ENCODE measurements at regions not wholly inside any gene's neighbourhood (a gene's known extent, or its start where the extent isn't known, plus 50 kb on each side); places are given as distances from the start of the nearest gene placed in this dataset.

DNA sequence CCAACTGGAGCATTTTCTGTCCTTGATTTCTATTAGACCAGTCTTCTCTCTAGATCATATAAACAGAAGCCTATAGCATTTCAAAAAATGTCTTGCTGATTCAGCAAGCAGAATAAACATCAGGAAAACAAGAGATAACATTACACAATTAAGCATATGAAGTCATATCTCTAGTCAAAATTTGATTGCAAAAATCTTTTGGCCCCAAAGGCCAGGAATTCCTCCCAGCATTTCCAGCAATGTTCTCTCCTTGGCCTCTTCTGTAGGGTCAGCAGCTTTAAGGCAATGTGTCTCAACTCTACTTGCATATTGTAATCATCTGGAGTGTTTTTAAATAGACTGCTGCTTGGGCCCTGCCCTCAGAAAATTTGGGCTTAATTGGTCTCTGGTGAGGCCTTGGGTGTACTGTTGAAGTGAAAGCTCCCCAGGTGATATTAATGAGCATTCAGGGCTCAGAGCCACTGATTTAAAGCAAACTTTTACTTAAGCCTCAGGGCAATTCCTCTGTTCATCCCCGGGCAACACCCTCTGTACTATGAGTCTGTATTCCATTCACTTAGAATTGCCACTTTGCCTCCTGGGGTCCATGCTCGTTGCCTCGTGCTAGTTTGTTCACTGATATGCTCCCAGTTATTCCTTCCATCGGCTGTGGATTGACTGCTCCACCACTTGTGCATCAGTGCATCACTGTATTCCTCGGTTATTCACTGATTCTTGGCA, 1072.6 kb downstream of the ROBO2 start:
- H3K27me3 ChIP-seq (ENCODE audit: control insufficient read depth, extremely low read depth, insufficient read depth, low read length), result no peaks in the 10 kb centered on the region
- H3K4me1 ChIP-seq (ENCODE audit: control insufficient read depth, extremely low read depth, insufficient read depth, low read length), result no peaks in the 10 kb centered on the region
- no peak overlapping the region for H3K4me2 ChIP-seq (ENCODE audit: control insufficient read depth, extremely low read depth, insufficient read depth, low read depth, low read length)
- FAIRE-seq (peak; percentile 17), DNase-seq (ENCODE audit: low read depth, low spot score) (no peak)
- no peak overlapping the region for H2AFZ ChIP-seq (ENCODE audit: control insufficient read depth, low read length)
- no peaks in the 10 kb centered on the region for H4K20me1 ChIP-seq (ENCODE audit: control insufficient read depth, extremely low read depth, insufficient read depth, low read length)
- no peak for TF ChIP-seq EZH2 (IDR thresholded peaks at IDR 0.05; ENCODE audit: low read length)
- TF ChIP-seq CTCF (optimal IDR thresholded peaks at IDR 0.05 in 1 of 3, IDR thresholded peaks at IDR 0.05 in 1 of 3, conservative IDR thresholded peaks at IDR 0.05 in 1 of 3; ENCODE audit: extremely low read depth in 1 of 3, insufficient read depth in 2 of 3, low read length in 3 of 3), result no peak
- H3K79me2 ChIP-seq (ENCODE audit: control insufficient read depth, insufficient read depth, low read length), result no peaks in the 10 kb centered on the region
- no peak overlapping the region for H3K27ac ChIP-seq (ENCODE audit: control insufficient read depth, insufficient read depth, low read length)
- H3K9me3 ChIP-seq (ENCODE audit: control insufficient read depth, low read depth, low read length), result no peaks in the 10 kb centered on the region
- no peak overlapping the region for H3K9ac ChIP-seq (ENCODE audit: control insufficient read depth, extremely low read depth, insufficient read depth, low read length)
- dilution Hi-C loops (cut with MboI; ENCODE audit: extremely low pct_ligation_motif_present, low sequenced_read_pairs), result no loop called here
- H3K36me3 ChIP-seq (ENCODE audit: control insufficient read depth in 2 of 2, extremely low read depth in 1 of 2, insufficient read depth in 2 of 2, low read length in 2 of 2), result no peaks in the 10 kb centered on the region
- no peaks in the 10 kb centered on the region for H3K9me1 ChIP-seq (ENCODE audit: control insufficient read depth, extremely low read depth, insufficient read depth, low read length)
- H3K4me3 ChIP-seq (ENCODE audit: control insufficient read depth in 2 of 3, extremely low read depth in 1 of 3, insufficient read depth in 2 of 3, low read depth in 1 of 3, low read length in 3 of 3), result no peak overlapping the region

- no peak overlapping the region for H3K4me2 ChIP-seq (ENCODE audit: control insufficient read depth, extremely low read depth, insufficient read depth, low read depth, low read length)
- FAIRE-seq (no peak), DNase-seq (ENCODE audit: low read depth, low spot score) (no peak)
- dilution Hi-C loops (cut with MboI; ENCODE audit: extremely low pct_ligation_motif_present, low sequenced_read_pairs), result no loop called here
- TF ChIP-seq EZH2 (IDR thresholded peaks at IDR 0.05; ENCODE audit: low read length) (no peak), CTCF (optimal IDR thresholded peaks at IDR 0.05 in 1 of 3, IDR thresholded peaks at IDR 0.05 in 1 of 3, conservative IDR thresholded peaks at IDR 0.05 in 1 of 3; ENCODE audit: extremely low read depth in 1 of 3, insufficient read depth in 2 of 3, low read length in 3 of 3) (no peak)
- H3K9me3 ChIP-seq (ENCODE audit: control insufficient read depth, low read depth, low read length), result no peaks in the 10 kb centered on the region
- H2AFZ ChIP-seq (ENCODE audit: control insufficient read depth, low read length), result no peak overlapping the region
- no peaks in the 10 kb centered on the region for H3K4me1 ChIP-seq (ENCODE audit: control insufficient read depth, extremely low read depth, insufficient read depth, low read length)
- no peaks in the 10 kb centered on the region for H3K27me3 ChIP-seq (ENCODE audit: control insufficient read depth, extremely low read depth, insufficient read depth, low read length)
- no peaks in the 10 kb centered on the region for H3K79me2 ChIP-seq (ENCODE audit: control insufficient read depth, insufficient read depth, low read length)
- no peaks in the 10 kb centered on the region for H4K20me1 ChIP-seq (ENCODE audit: control insufficient read depth, extremely low read depth, insufficient read depth, low read length)
- H3K4me3 ChIP-seq (ENCODE audit: control insufficient read depth in 2 of 3, extremely low read depth in 1 of 3, insufficient read depth in 2 of 3, low read depth in 1 of 3, low read length in 3 of 3), result no peak overlapping the region
- no peaks in the 10 kb centered on the region for H3K36me3 ChIP-seq (ENCODE audit: control insufficient read depth in 2 of 2, extremely low read depth in 1 of 2, insufficient read depth in 2 of 2, low read length in 2 of 2)
- no peak overlapping the region for H3K9ac ChIP-seq (ENCODE audit: control insufficient read depth, extremely low read depth, insufficient read depth, low read length)
- H3K9me1 ChIP-seq (ENCODE audit: control insufficient read depth, extremely low read depth, insufficient read depth, low read length), result no peaks in the 10 kb centered on the region
- no peak overlapping the region for H3K27ac ChIP-seq (ENCODE audit: control insufficient read depth, insufficient read depth, low read length)
These were observed 1076.1 kb downstream of the ROBO2 start for GRCh38 chr3:78115983-78116382.

Measured in keratinocyte (primary cell).